AML-193 (cell line): ENCODE measurements at regions not wholly inside any gene's neighbourhood (a gene's known extent, or its start where the extent isn't known, plus 50 kb on each side); places are given as distances from the start of the nearest gene placed in this dataset.
"Not testable (repeated sequence)": the region's sequence is repeated elsewhere in the genome, so short reads cannot be mapped to it uniquely, and the experiment has no call there.

Experiments used
- DNase-seq, 2 experiments: peaks; one replicate each; lab custom pipeline; 2025; lab: John Stamatoyannopoulos, UW

DNA sequence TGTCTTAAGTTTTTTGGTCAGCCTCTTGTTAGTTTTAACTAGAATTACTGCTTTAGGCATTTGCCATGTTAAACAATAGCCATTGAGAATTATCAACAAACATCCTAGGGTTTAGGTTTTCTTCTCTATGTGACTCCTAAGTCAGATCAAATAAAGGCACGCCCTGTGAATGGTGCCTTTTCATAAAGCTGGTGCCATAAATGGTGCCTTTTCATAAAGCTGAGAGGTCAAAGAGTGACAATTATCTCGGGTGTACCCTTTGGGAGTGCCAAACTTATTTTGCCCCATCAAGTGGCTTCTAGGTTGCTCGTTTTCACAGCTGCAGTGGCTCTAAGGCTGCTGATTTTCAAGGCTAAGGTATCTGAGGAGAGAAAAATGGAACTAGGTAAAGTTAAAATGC lies 391.6 kb downstream of the DMRTA1 start:
- no peak for DNase-seq

DNA sequence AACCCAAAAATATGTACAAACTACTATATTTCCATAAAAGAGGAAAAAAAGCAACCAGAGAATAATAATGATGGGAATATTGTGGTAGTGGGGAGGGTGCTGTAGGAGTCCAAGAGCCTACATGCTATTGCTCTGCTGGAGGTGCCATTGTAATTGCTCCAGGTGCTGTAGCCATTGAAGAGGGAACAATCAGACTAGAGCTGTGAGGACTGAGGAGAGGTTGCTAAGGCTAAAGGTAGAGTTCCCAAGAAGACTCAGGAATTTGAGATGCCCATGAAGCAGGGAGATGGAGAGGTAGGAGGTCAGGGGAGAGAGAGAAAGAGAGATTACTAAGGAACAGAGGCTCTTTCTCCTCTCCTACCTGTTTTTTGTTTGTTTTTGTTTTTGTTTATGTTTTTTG lies 394.0 kb downstream of the DMRTA1 start:
- DNase-seq: no peak

DNA sequence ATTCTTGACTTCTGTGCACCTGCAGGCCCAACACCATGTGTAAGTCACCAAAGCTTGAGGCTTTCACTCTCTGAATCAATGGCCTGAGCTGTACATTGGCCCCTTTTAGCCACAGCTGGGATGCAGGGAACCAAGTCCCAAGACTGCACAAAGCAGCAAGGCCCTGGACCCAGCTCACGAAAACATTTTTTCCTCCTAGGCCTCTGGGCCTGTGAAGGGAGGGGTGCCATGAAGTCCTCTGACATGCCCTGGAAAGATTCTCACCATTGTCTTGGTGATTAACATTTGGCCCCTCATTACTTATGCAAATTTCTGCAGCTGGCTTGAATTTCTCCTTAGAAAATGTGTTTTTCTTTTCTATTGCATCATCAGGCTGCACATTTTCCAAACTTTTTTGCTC lies 398.6 kb downstream of the DMRTA1 start:
- not testable (repeated sequence) for DNase-seq

DNA sequence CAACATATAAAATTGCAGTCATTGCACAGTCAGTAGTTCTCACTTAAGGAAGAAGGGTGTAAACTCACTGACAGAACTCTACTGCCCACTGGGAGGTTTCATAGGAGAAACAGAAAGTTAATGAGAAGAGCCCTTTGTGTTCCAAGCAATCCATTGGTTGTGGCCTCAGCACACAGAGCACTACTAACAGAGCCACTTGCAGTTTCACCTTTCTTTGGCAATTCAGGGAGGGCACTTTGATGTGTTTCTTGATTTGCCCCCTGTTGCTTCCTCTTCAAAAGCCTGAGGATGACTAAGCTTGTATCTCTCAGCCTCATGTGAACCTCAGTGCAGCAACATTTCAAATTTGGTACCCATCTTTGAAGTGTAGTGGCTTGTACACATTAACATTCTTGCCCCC lies 409.4 kb downstream of the DMRTA1 start:
- no peak for DNase-seq

DNA sequence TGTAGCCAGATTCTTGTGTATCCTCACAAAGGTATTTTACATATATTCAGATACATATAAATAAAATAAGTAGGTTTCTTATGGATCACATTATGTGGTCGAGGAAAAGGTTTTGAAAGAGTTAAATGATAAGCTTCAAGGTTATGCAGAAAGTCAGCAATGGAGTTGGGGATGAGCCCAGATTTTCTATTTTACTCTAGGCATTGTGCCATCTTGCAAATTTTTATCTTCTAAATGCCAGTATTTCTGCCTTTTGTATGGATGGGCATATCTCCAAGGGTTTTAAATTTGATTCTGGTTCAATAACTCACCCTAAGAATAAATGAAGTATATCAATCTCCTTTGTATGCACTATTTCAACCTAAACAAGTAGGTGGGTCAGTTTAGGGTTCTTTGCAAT lies 410.7 kb downstream of the DMRTA1 start:
- DNase-seq: no peak

DNA sequence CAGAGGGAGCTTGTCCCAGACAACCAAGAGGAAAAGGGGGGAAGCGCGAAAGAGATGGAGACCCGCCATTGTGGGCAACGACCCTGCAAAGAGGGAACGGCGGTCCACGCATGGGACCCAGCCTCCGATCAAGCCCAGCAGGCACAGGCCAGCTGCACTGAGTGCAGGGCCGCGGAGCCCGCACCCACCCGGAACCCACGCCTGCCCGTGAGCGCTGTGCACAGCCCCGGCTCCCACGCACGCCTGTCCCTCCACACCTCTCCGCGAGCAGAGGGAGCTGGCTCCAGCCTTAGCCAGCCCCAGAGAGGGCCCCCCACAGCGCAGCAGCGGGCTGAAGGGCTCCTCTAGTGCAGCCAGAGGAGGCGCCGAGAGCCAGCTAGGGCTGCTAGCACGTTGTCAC lies 416.5 kb downstream of the DMRTA1 start:
- no peak for DNase-seq

DNA sequence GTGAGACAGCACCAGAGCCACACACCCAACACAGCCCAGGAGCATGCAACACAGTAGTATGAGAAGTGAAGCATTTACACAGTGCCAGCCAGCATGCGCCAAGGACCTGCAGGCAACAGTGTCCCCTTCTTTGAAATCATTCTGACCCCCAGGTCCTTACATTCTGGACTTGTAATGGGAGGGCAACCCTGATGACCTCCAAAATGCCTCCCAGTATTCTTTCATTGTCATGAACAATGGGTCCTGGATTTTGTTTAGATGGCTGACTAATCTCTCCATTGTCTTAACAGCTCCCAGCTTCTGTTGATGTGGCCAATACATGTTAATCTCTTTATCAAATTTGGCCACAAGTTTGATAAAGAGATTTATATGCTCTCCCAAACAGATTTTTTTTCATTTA lies 417.1 kb downstream of the DMRTA1 start:
- no peak for DNase-seq

DNA sequence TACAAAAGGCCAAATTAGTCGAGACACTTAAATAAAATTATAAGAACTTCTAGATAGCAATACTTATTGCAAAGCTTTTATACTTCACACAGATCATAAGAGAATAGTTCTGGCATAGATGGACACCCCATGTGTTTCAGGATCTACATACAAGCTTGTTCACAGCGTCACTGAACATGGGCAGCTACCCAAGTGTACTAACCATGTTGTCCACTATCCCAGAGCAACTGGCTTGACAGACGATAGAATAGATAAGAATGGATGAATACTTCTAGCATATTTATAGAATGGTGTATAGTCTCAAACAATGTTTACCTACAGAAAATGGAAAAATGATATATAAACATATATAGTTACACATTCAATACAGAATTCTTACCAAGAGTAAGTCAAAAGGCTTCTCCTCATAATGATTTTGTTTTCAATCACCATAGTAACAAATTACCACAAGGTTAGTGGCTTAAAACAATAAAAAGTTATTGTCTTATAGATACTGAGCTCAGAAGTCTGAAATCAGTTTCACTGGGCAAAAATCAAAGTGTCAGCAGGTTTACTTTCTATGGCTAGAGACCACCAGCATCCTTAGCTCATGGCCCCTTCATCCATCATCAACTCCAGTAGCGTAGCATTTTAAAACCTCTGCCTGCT lies 446.7 kb downstream of the DMRTA1 start:
- DNase-seq: no peak

DNA sequence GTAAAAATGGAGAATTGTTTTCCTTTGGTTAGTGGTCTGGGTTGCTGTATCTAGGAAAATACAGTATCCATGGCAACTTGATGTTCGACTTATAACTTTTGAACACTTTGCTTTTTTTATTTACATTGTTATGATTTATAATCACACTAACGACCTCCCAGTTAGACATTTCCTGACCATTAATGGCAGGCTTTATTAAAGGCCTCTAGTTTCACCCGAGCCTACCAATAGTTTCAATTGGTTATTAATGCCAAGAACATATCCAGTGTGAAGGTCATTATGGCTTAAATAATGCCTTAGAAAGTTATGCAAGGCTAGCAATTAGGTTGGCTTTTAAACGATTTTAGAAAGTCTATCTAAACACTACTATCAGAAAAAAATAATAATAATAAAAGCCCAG lies 452.0 kb downstream of the DMRTA1 start:
- no peak for DNase-seq

DNA sequence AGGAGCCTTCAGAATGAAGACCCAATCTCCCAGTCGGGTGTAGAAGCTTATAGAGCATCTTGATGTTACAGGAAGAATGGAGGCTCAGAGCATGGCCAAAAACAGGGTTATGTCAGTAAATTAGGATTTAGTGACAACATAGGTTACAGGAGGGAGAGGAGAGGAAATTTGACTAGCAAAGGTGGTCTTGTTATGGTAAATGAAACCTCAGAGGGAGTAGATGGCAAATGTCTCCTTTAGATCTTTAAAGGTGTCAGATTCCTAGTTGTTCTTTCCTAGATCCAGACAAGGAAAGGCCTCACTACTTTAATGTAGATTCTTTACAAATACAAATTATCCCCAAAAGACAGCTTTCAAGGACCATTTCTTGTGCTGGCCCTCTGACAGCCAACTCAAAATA lies 465.0 kb downstream of the DMRTA1 start:
- no peak for DNase-seq

DNA sequence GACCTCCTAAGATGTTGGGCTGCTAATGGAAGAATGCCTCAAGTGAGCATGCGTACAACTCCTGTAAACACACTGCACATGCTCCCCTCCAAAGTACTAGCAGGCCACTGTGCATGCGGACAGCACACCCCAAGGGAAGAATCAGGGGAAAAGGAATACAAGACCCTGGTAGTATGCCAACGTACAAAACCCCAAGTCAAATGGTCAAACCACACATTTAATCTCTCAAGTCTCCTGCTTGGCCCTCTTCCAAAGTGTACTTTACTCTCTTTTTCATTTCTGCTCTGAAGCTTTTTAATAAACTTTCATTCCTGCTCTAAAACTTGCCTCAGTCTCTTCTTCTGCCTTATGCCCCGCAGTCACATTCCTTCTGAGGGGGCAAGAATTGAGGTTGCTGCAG lies 466.4 kb downstream of the DMRTA1 start:
- no peak for DNase-seq

DNA sequence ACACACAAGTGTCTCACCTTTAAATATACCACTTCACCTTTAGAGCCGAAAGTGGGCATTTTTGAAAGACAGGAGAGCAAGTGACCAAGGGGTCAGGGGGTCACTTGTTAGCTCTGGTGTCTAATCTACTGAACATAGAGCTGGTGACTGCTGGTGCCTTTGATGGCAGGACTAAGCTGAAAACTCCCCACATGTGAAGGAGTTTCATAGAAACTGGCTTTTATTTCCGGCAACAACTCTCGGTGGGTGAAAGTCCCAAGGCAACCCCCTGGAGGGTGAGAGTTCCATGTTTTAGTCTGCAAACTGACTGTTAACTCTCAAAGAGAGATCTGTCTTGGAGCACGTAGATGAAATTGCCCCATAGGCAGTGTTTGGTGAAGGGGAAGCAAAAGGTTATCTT lies 466.9 kb downstream of the DMRTA1 start:
- DNase-seq: no peak

DNA sequence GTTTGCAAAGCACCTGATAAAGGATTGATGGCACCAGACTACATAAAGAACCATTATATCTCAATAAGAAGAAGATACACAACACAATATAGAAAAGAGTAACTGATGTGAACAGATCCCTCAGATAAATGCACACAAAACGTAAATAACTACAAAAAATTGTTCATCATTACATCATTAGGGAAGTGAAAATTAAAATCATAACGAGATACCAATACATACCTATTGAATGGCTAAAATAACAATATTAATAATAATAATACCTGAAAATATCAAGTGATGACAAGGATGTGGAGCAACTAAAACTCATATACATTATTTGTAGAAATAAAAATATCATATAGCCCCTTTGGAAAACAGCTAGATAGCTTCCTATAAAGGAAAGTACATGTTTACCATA lies 469.5 kb downstream of the DMRTA1 start:
- DNase-seq: no peak

DNA sequence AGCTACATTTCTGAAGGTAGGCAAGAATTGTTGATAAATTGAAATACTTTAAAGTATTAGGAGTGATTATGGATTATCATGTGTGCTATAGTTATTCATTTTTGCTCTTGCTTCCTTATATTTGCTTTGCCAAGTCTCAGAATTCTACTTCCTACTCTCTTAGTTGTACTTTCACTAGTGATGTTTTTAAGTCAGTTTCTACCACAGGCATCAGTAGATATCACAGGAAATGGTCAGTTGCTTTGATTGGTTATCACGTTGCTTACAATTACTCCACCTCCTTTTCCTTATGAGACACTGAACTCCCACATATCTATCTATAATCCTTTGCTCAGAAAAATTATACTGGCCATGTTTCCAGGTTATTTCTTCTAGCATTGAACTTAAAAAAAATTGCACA lies 472.8 kb downstream of the DMRTA1 start:
- DNase-seq: no peak

DNA sequence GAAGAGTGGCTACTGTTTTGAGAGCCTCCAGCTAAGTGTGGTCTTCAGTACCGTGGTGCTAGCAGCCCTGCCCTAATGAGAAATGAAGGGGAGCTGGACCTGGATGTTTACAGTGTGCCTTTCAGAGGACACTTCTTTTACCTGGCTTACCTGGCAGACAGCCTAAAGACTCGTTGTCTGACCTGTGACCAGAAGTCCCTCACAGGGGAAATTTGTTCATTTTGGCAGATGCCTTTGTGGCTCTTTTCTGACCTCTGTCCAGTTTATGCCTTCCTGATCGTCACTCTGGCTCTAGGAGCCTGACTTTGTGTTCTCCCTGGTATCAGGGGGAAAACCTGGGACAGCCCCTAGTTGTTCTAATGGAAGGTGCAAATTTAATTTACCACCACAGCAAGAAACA lies 475.1 kb downstream of the DMRTA1 start:
- DNase-seq: no peak

DNA sequence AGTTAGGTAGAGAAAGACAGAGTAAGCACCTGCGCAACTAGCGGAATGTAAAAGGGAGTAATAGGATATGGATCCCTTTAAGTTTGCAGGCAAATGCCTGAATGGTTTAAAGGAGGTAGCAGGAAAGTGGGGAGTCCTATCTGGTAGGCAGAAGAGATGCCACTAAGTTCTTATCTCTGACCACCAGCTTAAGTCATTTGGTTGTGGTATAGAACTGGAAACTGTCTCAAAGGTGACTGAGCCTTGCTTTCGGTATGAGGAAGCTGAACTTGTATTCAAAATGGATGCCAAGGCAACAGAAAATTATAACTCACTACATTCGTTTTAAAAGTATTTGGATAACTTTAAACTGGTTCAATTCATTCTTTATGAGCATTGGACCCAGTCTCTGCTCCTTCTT lies 475.6 kb downstream of the DMRTA1 start:
- no peak for DNase-seq

DNA sequence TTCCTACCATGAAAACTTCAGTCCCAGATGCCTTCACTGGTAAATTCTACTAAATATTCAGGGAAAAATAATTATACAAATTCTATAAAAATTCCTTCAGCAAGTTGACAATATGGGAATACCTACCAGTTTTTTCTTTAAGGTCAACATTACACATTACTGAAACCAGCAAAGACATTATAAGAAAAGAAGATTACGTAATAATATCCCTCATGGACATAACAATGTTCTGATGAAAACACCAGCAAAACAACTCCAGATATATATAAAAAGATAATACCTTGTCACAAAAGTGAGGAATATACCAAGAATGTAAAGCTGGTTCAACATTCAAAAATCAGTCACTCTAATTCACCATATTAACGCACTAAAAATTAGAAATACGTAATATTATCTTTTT lies 507.9 kb downstream of the DMRTA1 start:
- no peak for DNase-seq

DNA sequence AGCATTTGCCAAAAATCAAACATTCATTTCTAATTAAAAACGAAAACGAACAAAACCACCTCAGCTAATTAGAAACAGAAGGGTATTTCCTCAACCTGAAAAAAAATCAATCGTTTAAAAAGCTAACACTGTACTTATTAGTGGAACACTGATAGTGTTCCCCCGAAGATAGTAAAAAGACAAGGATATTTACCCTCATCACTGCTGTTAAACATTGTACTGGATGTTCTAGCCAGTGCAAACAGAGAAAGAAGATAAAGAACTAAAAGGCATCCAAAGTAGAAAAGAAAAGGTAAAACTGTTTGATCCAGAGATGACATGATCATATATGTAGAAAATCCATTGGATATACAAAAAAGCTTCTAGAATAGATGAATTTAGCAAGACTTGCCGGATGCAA lies 508.3 kb downstream of the DMRTA1 start:
- no peak for DNase-seq

DNA sequence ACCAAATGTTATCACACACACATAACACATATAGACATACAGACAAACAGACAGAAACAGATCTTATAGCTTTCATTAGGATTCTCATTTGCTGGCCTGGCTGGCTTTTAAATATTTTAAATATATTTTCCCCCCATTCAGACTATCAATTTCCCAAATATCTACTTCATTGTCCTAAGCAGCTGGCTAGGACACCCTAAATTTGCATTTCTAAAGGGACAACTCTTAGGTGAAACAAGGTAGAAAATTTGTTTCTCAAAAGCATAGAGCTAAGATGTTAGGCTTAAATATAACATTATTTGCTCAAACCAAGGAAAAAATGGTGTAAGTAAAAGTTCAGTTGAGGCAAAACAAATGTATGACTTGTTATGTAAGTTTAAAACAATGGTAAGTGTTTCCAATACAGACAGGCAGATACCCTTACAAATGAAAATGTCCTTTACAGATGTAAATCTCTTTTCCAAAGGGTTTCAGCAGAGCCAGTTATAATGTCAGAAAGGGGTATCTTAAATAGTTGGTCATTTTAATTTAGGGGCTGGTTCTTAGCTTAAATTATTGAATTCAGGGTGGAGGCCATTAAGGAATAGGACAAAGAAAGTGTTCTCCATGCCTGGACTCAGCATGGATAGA lies 522.8 kb downstream of the DMRTA1 start:
- DNase-seq: no peak

DNA sequence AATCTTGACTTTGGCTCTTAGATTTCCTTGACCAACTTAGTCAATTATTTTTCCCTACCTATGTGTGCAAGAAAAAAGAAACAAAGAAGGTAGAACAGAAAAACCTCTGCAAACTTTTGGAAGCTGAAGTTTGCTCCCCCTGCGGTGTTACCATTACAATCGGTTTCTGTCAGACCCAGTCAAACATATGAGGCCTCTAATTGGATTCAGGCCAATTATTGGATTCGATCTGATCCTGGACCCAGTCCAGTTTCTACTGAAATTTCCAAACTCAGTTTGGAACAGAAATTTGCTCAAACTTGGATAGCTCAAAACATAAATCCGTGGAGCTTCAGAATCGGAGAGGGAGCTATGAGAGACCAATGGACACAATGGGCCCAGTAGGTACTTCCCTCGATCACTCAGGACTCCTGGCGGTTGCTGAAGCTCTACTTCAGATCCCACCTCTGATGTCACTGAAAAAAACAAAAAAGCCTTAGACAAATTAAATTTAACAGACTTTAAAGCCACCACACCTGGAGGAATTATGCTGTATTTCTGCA lies 523.9 kb downstream of the DMRTA1 start:
- no peak for DNase-seq

DNA sequence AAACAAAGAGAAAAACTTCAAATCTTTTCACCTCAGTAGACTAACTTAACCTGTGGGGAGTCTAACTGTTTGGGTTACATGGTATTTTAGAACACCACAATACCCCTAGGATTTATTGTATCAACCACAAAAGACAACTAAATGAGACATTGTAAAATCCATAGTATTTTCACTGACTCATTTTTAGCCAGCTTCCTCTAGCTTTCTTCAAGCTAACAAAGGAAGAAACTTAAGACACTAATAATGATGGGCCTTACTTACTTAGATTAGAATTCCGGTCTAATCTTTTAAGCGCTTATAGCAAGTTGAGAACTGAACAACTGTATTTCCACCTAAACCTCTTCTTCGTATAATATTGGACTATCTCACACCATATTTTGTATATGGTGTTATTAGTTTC lies 529.3 kb downstream of the DMRTA1 start:
- no peak for DNase-seq

DNA sequence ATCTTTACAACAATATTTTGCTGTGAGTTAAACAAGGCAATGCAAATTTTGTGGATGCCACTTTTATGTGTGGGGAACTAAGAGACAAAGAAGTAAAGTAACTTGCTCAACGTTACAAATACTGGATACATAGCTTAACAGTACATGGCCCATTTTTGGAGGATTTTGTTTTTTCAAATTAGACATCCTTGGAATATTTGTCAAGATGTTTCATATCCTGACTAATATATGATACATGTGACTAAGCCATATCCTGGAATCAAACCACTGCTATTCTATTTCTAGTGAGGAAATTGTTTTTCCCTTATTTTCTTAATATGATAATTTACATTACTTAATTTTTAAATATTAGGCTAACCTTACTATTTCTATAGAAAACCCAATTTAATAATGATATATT lies 529.8 kb downstream of the DMRTA1 start:
- no peak for DNase-seq

DNA sequence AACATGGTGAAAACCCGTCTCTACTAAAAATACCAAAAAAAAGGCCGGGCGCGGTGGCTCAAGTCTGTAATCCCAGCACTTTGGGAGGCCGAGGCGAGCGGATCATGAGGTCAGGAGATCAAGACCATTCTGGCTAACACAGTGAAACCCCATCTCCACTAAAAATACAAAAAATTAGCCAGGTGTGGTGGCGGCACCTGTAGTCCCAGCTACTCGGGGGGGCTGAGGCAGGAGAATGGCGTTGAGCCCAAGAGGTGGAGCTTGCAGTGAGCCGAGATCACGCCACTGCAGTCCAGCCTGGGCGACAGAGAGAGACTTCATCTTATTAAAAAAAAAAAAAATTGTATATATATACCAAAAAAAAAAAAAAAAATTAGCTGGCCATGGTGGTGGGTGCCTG lies 533.8 kb downstream of the DMRTA1 start:
- DNase-seq: not testable (repeated sequence)

DNA sequence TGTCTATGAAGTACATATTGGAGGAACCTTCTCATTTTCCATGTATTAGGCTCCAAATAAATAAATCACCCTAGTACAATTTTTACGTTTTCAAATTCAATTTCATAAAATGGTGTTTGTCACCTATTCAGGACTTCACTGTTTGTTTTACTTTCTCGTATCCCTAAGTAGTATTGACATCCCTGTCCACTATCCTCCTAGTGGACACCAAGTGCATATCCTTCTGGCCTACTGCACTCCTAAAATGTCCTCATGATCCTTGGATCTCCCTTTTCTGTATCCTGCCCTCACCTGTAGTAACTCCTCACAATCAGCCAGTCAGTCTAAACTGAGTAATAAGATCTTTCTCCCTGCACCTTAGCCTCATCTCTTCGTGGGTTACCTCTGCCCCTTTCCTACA lies 539.9 kb downstream of the DMRTA1 start:
- no peak for DNase-seq
